NB4 (cell line): ENCODE measurements at regions not wholly inside any gene's neighbourhood (a gene's known extent, or its start where the extent isn't known, plus 50 kb on each side); places are given as distances from the start of the nearest gene placed in this dataset.

Experiments
- DNase-seq: peaks from one replicate; pipeline ENCODE4 v3.0.0; 2010; ENCODE audit warnings: low read depth
- H3K4me3 ChIP-seq: one replicate; pipeline ENCODE4 v1.5.1; 2011; ENCODE audit warnings: mild to moderate bottlenecking, low read depth, low read length, moderate library complexity
- CTCF ChIP-seq: IDR thresholded peaks from one replicate; pipeline ENCODE4 v1.5.1; 2012; ENCODE audit warnings: low read depth, low read length
- MYC ChIP-seq: IDR thresholded peaks from 2 replicates; pipeline ENCODE4 v1.6.1; 2011; ENCODE audit warnings: low read depth, low read length
- POLR2A ChIP-seq: IDR thresholded peaks from 2 replicates; pipeline ENCODE4 v1.6.1; 2011; ENCODE audit warnings: mild to moderate bottlenecking; ENCODE audit not compliant: insufficient read length; ENCODE audit errors: extremely low read depth
- TF ChIP-seq, protein P1 (sequence below): IDR thresholded peaks from 2 replicates; pipeline ENCODE4 v1.6.1; 2011; ENCODE audit warnings: low read depth, low read length

- H3K4me3 ChIP-seq, result no peak overlapping the region
- DNase-seq, result no peak
- TF ChIP-seq POLR2A (no peak), CTCF (no peak)
Observed at GRCh38 chr4:12140864-12141263, 712.2 kb upstream of the HS3ST1 start.

DNA sequence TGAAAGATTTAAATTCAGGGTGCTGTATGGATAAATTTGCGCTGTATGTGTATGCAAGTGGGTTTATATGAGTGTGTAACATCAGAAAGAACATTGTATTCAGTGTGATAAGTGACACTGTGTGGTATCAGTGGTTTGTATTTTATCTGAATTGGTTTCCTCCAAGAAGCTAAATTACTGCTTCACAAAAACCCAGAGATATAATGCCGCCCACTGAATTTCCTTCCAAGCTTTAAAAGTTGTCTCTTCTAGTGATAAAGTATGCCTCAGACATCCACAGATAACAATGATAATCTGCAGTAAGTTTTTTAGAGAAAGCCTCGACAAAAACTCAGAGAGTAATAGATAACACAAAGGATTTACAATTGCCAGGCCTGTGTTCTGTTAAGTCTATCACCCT, 710.6 kb upstream of the HS3ST1 start:
- DNase-seq, result no peak
- no peak overlapping the region for H3K4me3 ChIP-seq
- no peak for TF ChIP-seq MYC
- TF ChIP-seq CTCF, result no peak
- TF ChIP-seq POLR2A, result no peak
- TF ChIP-seq, protein P1, sequence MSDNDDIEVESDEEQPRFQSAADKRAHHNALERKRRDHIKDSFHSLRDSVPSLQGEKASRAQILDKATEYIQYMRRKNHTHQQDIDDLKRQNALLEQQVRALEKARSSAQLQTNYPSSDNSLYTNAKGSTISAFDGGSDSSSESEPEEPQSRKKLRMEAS, result no peak

DNA sequence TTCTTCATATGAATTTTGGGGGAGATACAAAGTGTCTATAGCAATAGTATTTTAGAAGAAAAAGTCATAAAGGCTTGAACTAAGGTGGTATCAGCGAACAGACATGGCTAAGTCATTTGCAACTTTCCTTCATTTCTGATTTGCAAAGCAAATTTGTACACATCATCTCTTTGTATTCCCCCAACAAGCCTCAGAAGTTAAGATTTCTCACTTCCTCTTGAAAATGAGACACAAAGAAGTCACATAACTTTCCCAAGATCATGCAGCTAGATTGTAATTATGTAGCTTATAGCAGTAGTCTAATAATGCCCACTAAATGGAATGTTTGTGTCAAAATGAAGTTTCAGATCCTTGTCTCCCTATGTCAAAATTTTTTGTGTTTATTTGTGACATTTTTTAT, 709.8 kb upstream of the HS3ST1 start:
- DNase-seq, result no peak
- no peak overlapping the region for H3K4me3 ChIP-seq
- no peak for TF ChIP-seq CTCF
- no peak for TF ChIP-seq MYC
- TF ChIP-seq, protein P1, result no peak
- TF ChIP-seq POLR2A, result no peak

DNA sequence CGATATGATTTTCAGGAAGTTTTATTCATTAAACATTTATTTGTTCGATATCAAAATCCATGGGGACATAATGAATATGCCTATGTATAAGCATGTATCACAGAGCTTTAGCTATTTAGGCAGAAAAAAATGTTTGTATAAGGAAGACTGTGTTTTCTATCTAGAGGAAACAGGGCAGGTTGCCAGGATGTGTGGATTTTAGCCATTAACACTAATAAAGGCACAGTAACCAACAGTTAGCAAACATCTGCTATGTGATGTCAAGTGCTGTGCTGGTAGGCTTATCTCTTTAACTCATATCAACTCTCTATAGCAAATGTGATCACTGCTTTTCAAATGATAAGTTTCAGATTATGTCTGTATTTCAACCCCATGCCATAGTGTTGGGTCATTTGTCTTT, 708.9 kb upstream of the HS3ST1 start:
- TF ChIP-seq MYC (no peak), CTCF (no peak), POLR2A (no peak)
- TF ChIP-seq, protein P1, result no peak
- DNase-seq, result no peak
- no peak overlapping the region for H3K4me3 ChIP-seq

DNA sequence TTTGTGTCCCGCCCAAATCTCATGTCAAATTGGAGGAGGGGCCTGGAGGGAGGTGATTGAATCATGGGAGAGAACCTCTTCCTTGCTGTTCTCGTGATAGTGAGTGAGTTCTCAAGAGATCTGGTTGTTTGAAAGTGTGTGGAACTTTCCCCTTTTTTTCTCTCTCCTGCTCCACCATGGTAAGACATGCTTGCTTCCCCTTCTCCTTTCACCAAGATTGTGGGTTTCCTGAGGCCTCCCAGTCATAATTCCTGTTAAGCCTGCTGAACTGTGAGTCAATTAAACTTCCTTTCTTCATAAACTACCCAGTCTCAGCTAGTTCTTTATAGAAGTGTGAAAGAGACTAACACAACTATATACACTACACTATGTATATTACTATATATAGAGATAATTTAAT, 697.8 kb upstream of the HS3ST1 start:
- TF ChIP-seq, protein P1, result no peak
- no peak for TF ChIP-seq CTCF
- no peak for TF ChIP-seq POLR2A
- peak; percentile 14 for DNase-seq
- no peak overlapping the region for H3K4me3 ChIP-seq

GRCh38 chr4:12124138-12124537, 695.4 kb upstream of the HS3ST1 start:
- no peak for DNase-seq
- H3K4me3 ChIP-seq, result no peak overlapping the region
- TF ChIP-seq CTCF (no peak), POLR2A (no peak), MYC (no peak)
- TF ChIP-seq, protein P1, result no peak
